ENCODE measurements at regions not wholly inside any gene's neighbourhood (a gene's known extent, or its start where the extent isn't known, plus 50 kb on each side); places are given as distances from the start of the nearest gene placed in this dataset.

- Histone ChIP-seq H3K27ac (no peak overlapping the region), H3K36me3 (no peaks in the 10 kb centered on the region), H3K4me3 (no peak overlapping the region), H3K9me3 (no peaks in the 10 kb centered on the region), H3K4me1 (no peaks in the 10 kb centered on the region), H3K27me3 (peaks cover 8% of the 10 kb centered on the region)
- no peak for ATAC-seq
- DNase-seq = no peak
- intact Hi-C loops (cut with DNase I) = no loop called here
- TF ChIP-seq CTCF (IDR thresholded peaks at IDR 0.05) = no peak
Observed at GRCh38 chr12:118870551-118870950, 110.8 kb upstream of the SRRM4 start.

GRCh38 chr12:118874698-118875548 is 106.4 kb upstream of the SRRM4 start:
- Histone ChIP-seq H3K27ac (no peak overlapping the region), H3K4me1 (no peaks in the 10 kb centered on the region), H3K9me3 (no peaks in the 10 kb centered on the region), H3K36me3 (no peaks in the 10 kb centered on the region), H3K27me3 (peaks cover 5% of the 10 kb centered on the region), H3K4me3 (no peak overlapping the region)
- DNase-seq (no peak), ATAC-seq (no peak)
- intact Hi-C loops (cut with DNase I) = no loop called here
- TF ChIP-seq CTCF (IDR thresholded peaks at IDR 0.05) = no peak

GRCh38 chr12:118880720-118881493 is 100.4 kb upstream of the SRRM4 start:
- H3K36me3 ChIP-seq = no peaks in the 10 kb centered on the region
- ATAC-seq (no peak), DNase-seq (no peak)
- H3K4me1 ChIP-seq = no peaks in the 10 kb centered on the region
- intact Hi-C loops (cut with DNase I) = no loop called here
- H3K4me3 ChIP-seq = no peak overlapping the region
- no peaks in the 10 kb centered on the region for H3K9me3 ChIP-seq
- peaks cover 5% of the 10 kb centered on the region for H3K27me3 ChIP-seq
- TF ChIP-seq CTCF (IDR thresholded peaks at IDR 0.05) = no peak
- H3K27ac ChIP-seq = no peak overlapping the region

- H3K27me3 ChIP-seq = no peaks in the 10 kb centered on the region
- H3K4me3 ChIP-seq = no peak overlapping the region
- ATAC-seq (no peak), DNase-seq (no peak)
- intact Hi-C loops (cut with DNase I) = no loop called here
- no peak for TF ChIP-seq CTCF (IDR thresholded peaks at IDR 0.05)
- no peaks in the 10 kb centered on the region for H3K9me3 ChIP-seq
- H3K36me3 ChIP-seq = no peaks in the 10 kb centered on the region
- H3K27ac ChIP-seq = no peak overlapping the region
- no peaks in the 10 kb centered on the region for H3K4me1 ChIP-seq
Observed at GRCh38 chr12:118884226-118884625, 97.1 kb upstream of the SRRM4 start.

GRCh38 chr12:118900993-118901392 is 80.3 kb upstream of the SRRM4 start:
- no peaks in the 10 kb centered on the region for H3K27me3 ChIP-seq
- ATAC-seq = no peak
- no peaks in the 10 kb centered on the region for H3K4me1 ChIP-seq
- H3K4me3 ChIP-seq = no peak overlapping the region
- intact Hi-C loops (cut with DNase I) = no loop called here
- no peak for TF ChIP-seq CTCF (IDR thresholded peaks at IDR 0.05)
- no peaks in the 10 kb centered on the region for H3K9me3 ChIP-seq
- no peak overlapping the region for H3K27ac ChIP-seq
- no peak for DNase-seq
- H3K36me3 ChIP-seq = no peaks in the 10 kb centered on the region

Data from upper lobe of right lung (tissue), 1 donor.